Upper lobe of left lung (tissue), 4 donors: ENCODE measurements at regions not wholly inside any gene's neighbourhood (a gene's known extent, or its start where the extent isn't known, plus 50 kb on each side); places are given as distances from the start of the nearest gene placed in this dataset.

Source experiments
- EP300 ChIP-seq, 4 donors: sonication (generic); formaldehyde crosslinking; IDR thresholded peaks; one replicate each; pipeline ENCODE4 v1.5.1; 2017; ENCODE audit warnings: antibody characterized with exemption in 4 of 4, control low read depth in 2 of 4
- POLR2A ChIP-seq, 4 donors: fragments of 450-650 bp; IDR thresholded peaks; one replicate each; pipeline ENCODE4 v1.5.1; 2016 to 2017; ENCODE audit warnings: antibody characterized with exemption in 4 of 4, mild to moderate bottlenecking in 2 of 4
- POLR2AphosphoS5 ChIP-seq, 2 donors: sonication (generic); formaldehyde crosslinking; IDR thresholded peaks; one replicate each; pipeline ENCODE4 v1.5.1; 2017; ENCODE audit warnings: antibody characterized with exemption in 2 of 2
- TF ChIP-seq, protein P1 (sequence below), 6 experiments: fragments of 450-650 bp in 4 of 6; fragments of 200-600 bp in 2 of 6; sonication (generic) in 2 of 6; IDR thresholded peaks; one replicate each; pipeline ENCODE4 v1.5.1; 2016 to 2019; ENCODE audit warnings: antibody characterized with exemption in 6 of 6

DNA sequence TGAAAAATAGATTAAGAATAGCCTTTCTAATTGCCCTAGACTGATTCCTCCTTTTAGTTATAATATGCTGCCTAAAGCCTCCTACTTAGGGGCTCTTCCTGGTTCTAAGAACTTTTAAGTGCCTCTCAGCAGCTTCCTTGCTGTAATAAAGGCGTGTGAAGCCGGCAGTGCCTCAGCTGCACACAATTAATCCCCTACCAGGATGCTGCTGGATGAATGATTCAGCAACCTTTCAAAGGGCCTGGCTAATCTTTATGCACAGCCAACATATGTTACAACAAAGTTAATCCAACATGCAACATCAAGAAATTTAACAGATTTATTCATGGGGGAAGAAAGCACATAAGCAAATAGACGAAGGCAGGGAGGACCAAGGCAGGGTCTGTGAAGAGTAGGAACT is 145.2 kb downstream of the PMP22 start:
- TF ChIP-seq, protein P1, sequence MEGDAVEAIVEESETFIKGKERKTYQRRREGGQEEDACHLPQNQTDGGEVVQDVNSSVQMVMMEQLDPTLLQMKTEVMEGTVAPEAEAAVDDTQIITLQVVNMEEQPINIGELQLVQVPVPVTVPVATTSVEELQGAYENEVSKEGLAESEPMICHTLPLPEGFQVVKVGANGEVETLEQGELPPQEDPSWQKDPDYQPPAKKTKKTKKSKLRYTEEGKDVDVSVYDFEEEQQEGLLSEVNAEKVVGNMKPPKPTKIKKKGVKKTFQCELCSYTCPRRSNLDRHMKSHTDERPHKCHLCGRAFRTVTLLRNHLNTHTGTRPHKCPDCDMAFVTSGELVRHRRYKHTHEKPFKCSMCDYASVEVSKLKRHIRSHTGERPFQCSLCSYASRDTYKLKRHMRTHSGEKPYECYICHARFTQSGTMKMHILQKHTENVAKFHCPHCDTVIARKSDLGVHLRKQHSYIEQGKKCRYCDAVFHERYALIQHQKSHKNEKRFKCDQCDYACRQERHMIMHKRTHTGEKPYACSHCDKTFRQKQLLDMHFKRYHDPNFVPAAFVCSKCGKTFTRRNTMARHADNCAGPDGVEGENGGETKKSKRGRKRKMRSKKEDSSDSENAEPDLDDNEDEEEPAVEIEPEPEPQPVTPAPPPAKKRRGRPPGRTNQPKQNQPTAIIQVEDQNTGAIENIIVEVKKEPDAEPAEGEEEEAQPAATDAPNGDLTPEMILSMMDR (IDR thresholded peaks at IDR 0.05), result no peak
- TF ChIP-seq POLR2AphosphoS5 (IDR thresholded peaks at IDR 0.05), result no peak
- no peak for TF ChIP-seq EP300 (IDR thresholded peaks at IDR 0.05)
- no peak for TF ChIP-seq POLR2A (IDR thresholded peaks at IDR 0.05)
